ENCODE measurements at regions not wholly inside any gene's neighbourhood (a gene's known extent, or its start where the extent isn't known, plus 50 kb on each side); places are given as distances from the start of the nearest gene placed in this dataset.

DNA sequence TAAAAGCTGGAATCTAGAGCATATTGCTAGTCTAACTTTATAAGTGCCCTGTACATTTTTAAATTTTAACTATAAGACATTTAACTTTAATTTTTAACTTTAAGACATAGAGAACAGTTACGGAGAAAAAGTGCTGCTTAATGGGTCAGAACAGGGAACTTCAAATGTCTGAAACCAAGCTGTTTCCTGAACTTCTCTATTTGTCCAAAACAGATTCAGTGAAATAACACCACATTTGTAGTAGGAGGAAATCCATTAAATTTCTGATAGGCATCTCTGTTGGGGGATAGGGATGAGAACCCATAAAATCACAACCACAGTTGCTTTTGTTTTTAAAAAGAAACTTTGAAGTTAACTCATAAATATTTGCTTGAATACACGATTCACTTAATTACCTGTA is 170.8 kb upstream of the ANK3 start (continued):
- TF ChIP-seq, protein P1, sequence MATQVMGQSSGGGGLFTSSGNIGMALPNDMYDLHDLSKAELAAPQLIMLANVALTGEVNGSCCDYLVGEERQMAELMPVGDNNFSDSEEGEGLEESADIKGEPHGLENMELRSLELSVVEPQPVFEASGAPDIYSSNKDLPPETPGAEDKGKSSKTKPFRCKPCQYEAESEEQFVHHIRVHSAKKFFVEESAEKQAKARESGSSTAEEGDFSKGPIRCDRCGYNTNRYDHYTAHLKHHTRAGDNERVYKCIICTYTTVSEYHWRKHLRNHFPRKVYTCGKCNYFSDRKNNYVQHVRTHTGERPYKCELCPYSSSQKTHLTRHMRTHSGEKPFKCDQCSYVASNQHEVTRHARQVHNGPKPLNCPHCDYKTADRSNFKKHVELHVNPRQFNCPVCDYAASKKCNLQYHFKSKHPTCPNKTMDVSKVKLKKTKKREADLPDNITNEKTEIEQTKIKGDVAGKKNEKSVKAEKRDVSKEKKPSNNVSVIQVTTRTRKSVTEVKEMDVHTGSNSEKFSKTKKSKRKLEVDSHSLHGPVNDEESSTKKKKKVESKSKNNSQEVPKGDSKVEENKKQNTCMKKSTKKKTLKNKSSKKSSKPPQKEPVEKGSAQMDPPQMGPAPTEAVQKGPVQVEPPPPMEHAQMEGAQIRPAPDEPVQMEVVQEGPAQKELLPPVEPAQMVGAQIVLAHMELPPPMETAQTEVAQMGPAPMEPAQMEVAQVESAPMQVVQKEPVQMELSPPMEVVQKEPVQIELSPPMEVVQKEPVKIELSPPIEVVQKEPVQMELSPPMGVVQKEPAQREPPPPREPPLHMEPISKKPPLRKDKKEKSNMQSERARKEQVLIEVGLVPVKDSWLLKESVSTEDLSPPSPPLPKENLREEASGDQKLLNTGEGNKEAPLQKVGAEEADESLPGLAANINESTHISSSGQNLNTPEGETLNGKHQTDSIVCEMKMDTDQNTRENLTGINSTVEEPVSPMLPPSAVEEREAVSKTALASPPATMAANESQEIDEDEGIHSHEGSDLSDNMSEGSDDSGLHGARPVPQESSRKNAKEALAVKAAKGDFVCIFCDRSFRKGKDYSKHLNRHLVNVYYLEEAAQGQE (IDR thresholded peaks at IDR 0.05; ENCODE audit: borderline replicate concordance), result no peak
- TF ChIP-seq, protein P1 (CRISPR knock-in tag; IDR thresholded peaks at IDR 0.05; ENCODE audit: low read depth), result no peak

DNA sequence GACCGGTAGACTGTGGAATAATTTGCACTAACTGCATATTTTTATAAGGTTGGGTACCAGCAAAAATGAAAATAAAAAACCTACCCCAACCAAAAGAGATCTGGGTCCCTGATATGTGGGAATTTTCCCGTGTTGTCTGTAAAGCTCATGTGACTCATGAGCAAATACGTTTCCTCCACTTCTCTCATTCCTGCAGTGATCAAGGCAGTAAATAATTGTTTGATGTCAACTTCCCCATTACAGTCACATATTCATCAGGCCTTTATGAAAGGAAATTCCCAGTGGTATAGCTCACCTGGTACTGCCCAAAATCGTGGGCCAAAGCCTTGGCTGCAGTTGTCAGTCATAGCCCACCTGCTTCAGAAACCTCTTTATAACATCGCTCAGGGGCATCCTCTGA is 166.0 kb upstream of the ANK3 start:
- Histone ChIP-seq H3K9ac (ENCODE audit: insufficient read depth in 1 of 2, low read depth in 2 of 2, low read length in 2 of 2) (no peak overlapping the region), H3K36me3 (ENCODE audit: control insufficient read depth, insufficient read depth, low read length) (no peaks in the 10 kb centered on the region), H3K9me3 (replicated peaks; ENCODE audit: control insufficient read depth, insufficient read depth, low read depth, low read length) (no peaks in the 10 kb centered on the region), H2AFZ (ENCODE audit: low read depth, low read length) (no peak overlapping the region), H3K27me3 (ENCODE audit: control insufficient read depth in 2 of 2, insufficient read depth in 2 of 2, low read length in 2 of 2) (no peaks in the 10 kb centered on the region), H3K4me3 (no peak overlapping the region), H3K4me1 (replicated peaks in 1 of 2; ENCODE audit: control insufficient read depth in 2 of 2, insufficient read depth in 2 of 2, low read length in 2 of 2) (no peaks in the 10 kb centered on the region), H3K79me2 (ENCODE audit: control insufficient read depth, insufficient read depth, low read length) (no peaks in the 10 kb centered on the region), H3K27ac (ENCODE audit: extremely low read depth, low read depth, low read length) (no peak overlapping the region), H3K9me1 (ENCODE audit: control insufficient read depth, insufficient read depth, low read length) (no peaks in the 10 kb centered on the region), H4K20me1 (replicated peaks; ENCODE audit: control insufficient read depth, insufficient read depth, low read length) (no peaks in the 10 kb centered on the region), H3K4me2 (ENCODE audit: insufficient read depth, low read length) (no peak overlapping the region)
- 2% methylated on average over 5 of the region's 5 CpGs for WGBS (ENCODE audit: insufficient coverage, low coverage, missing lambda C conversion rate)
- in situ Hi-C loops (cut with MboI) (no loop called here), intact Hi-C loops (cut with micrococcal nuclease) (no loop called here)
- DNase-seq (ENCODE audit: extremely low read depth in 1 of 4, low spot score in 3 of 4) (no peak), ATAC-seq (no peak), FAIRE-seq (no peak)
- CTCF ChIA-PET (ENCODE audit: low intra/inter-chr PET ratio), result no interaction called here
- TF ChIP-seq POLR2AphosphoS5 (IDR thresholded peaks at IDR 0.05; ENCODE audit: control insufficient read depth, insufficient read depth, low read depth, low read length), result no peak
- TF ChIP-seq ZNF175 (CRISPR knock-in tag; IDR thresholded peaks at IDR 0.05; ENCODE audit: low read depth), result no peak
- no peak for TF ChIP-seq POLR2A (conservative IDR thresholded peaks at IDR 0.05)
- POLR2A ChIA-PET, result no interaction called here
- BruUV-seq (replicated peaks), result no TSS peak
